Endothelial cell of umbilical vein (primary cell): ENCODE measurements at regions not wholly inside any gene's neighbourhood (a gene's known extent, or its start where the extent isn't known, plus 50 kb on each side); places are given as distances from the start of the nearest gene placed in this dataset.

Source experiments
- CTCF ChIP-seq, 2 donors: IDR thresholded peaks; 1 replicate in 1 of 2; 2 replicates in 1 of 2; pipeline ENCODE4 v1.5.1; 2011; ENCODE audit warnings: low read length in 2 of 2, mild to moderate bottlenecking in 2 of 2, moderate library complexity in 2 of 2, control low read depth in 1 of 2, inconsistent platforms in 1 of 2, low read depth in 1 of 2; ENCODE audit not compliant: insufficient read depth in 1 of 2; ENCODE audit errors: extremely low read depth in 1 of 2
- EZH2 ChIP-seq: IDR thresholded peaks from 2 replicates; pipeline ENCODE4 v1.6.1; 2012; ENCODE audit warnings: borderline replicate concordance, low read depth, mild to moderate bottlenecking, moderate library complexity, low read length, inconsistent platforms; ENCODE audit not compliant: severe bottlenecking
- FOS ChIP-seq: IDR thresholded peaks from 2 replicates; pipeline ENCODE4 v1.6.1; 2011; ENCODE audit warnings: mild to moderate bottlenecking, low read length, moderate library complexity, borderline replicate concordance; ENCODE audit not compliant: insufficient read depth
- JUN ChIP-seq: IDR thresholded peaks from 2 replicates; pipeline ENCODE4 v1.6.1; 2011; ENCODE audit warnings: borderline replicate concordance, low read depth; ENCODE audit not compliant: insufficient read length, insufficient read depth
- POLR2A ChIP-seq: IDR thresholded peaks from 2 replicates; pipeline ENCODE4 v1.6.1; 2012; ENCODE audit warnings: low read depth, mild to moderate bottlenecking, control low read depth, low read length
- POLR2AphosphoS5 ChIP-seq: IDR thresholded peaks from 2 replicates; pipeline ENCODE4 v1.6.1; 2012; ENCODE audit warnings: low read depth, mild to moderate bottlenecking, control low read depth, low read length, moderate library complexity; ENCODE audit not compliant: insufficient read depth

DNA sequence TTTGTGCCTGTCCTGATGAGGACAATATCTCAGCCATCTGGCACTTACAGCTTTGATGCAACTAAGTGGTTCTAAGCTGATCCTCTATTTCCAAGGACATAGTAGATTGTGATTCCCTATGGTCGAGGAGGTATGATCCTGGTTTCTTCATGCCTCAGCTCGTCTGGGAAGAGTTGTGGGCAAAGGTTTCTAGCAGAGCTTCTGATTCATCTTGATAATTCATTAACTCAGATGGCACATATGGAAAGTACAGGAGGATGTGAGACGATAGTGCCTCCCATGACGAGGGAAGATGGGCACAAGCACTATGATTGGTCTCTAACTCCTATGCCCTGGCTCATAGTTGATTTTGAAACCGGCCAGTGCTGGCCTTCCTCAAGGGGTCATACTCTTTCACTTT is 334.2 kb upstream of the SEMA6D start:
- TF ChIP-seq CTCF (IDR thresholded peaks at IDR 0.05; ENCODE audit: extremely low read depth in 1 of 2, insufficient read depth in 1 of 2, low read depth in 1 of 2, low read length in 2 of 2), result no peak
- no peak for TF ChIP-seq POLR2A
- no peak for TF ChIP-seq FOS
- TF ChIP-seq JUN, result no peak
- no peak for TF ChIP-seq POLR2AphosphoS5
- TF ChIP-seq EZH2, result no peak
